IMR-90 (cell line): ENCODE measurements at regions not wholly inside any gene's neighbourhood (a gene's known extent, or its start where the extent isn't known, plus 50 kb on each side); places are given as distances from the start of the nearest gene placed in this dataset.

Experiments
- ATAC-seq: fragments of 200-7000 bp; cut with Tn5 transposase; 2 replicates; pipeline ENCODE4 v1.9.1; 2020; ENCODE audit warnings: low read depth, mild to moderate bottlenecking, moderate library complexity
- BruUV-seq: library from RNA; stranded (reverse); fragments of 400-500 nt; replicated peaks from 2 replicates; lab custom pipeline; 2021; lab: Mats Ljungman, UMichigan
- CTCF ChIA-PET: fragments of 300-600 bp; formaldehyde crosslinking; extraction: SDS; loops from one replicate; lab custom pipeline; 2021; ENCODE audit warnings: antibody characterized with exemption; lab: Yijun Ruan, JAX
- POLR2A ChIA-PET: fragments of 300-600 bp; sonication (Branson Sonifier 250); formaldehyde crosslinking; loops from one replicate; lab custom pipeline; 2022; ENCODE audit warnings: antibody characterized with exemption; ENCODE audit not compliant: unreplicated experiment; lab: Charles Lee
- DNase-seq: peaks from one replicate; pipeline ENCODE4 v3.0.0; 2013
- H2AFZ ChIP-seq: replicated peaks from 2 replicates; pipeline ENCODE3; 2013; ENCODE audit warnings: low read length, mild to moderate bottlenecking; ENCODE audit not compliant: poor library complexity
- H2AK5ac ChIP-seq: 2 replicates; pipeline ENCODE4 v1.6.1; 2013; ENCODE audit warnings: low read depth, low read length, inconsistent platforms
- H2AK9ac ChIP-seq: replicated peaks from 2 replicates; pipeline ENCODE3; 2013; ENCODE audit warnings: mild to moderate bottlenecking, low read depth, low read length, moderate library complexity; ENCODE audit not compliant: poor library complexity
- H2BK120ac ChIP-seq: 2 replicates; pipeline ENCODE4 v1.6.1; 2013; ENCODE audit warnings: low read depth, low read length, inconsistent platforms
- H2BK15ac ChIP-seq: 3 replicates; pipeline ENCODE4 v1.6.1; 2013; ENCODE audit warnings: low read depth, low read length, inconsistent platforms
- H2BK20ac ChIP-seq: 2 replicates; pipeline ENCODE4 v1.6.1; 2013; ENCODE audit warnings: low read depth, mild to moderate bottlenecking, inconsistent platforms, low read length, moderate library complexity
- H2BK5ac ChIP-seq: 2 replicates; pipeline ENCODE4 v1.6.1; 2013; ENCODE audit warnings: mild to moderate bottlenecking, low read depth, low read length, inconsistent platforms; ENCODE audit not compliant: poor library complexity, severe bottlenecking
- H3K14ac ChIP-seq: replicated peaks from 2 replicates; pipeline ENCODE4 v1.6.1; 2013; ENCODE audit warnings: low read depth, low read length, inconsistent platforms
- H3K18ac ChIP-seq: 2 replicates; pipeline ENCODE4 v1.6.1; 2013; ENCODE audit warnings: low read depth, low read length, control low read depth
- H3K23ac ChIP-seq: 2 replicates; pipeline ENCODE4 v1.6.1; 2013; ENCODE audit warnings: low read depth, low read length, inconsistent platforms
- H3K27ac ChIP-seq: 2 replicates; pipeline ENCODE4 v1.5.1; 2013; ENCODE audit warnings: mild to moderate bottlenecking, control low read depth, low read length; ENCODE audit not compliant: insufficient read depth
- H3K27me3 ChIP-seq: 2 replicates; pipeline ENCODE4 v1.6.1; 2013; ENCODE audit warnings: low read length; ENCODE audit not compliant: control insufficient read depth, insufficient read depth
- H3K36me3 ChIP-seq: 2 replicates; pipeline ENCODE4 v1.6.1; 2013; ENCODE audit warnings: low read length, mixed read lengths; ENCODE audit not compliant: control insufficient read depth, insufficient read depth
- H3K4ac ChIP-seq: 2 replicates; pipeline ENCODE4 v1.6.1; 2013; ENCODE audit warnings: low read depth, low read length, inconsistent platforms
- H3K4me1 ChIP-seq: 2 replicates; pipeline ENCODE4 v1.6.1; 2013; ENCODE audit warnings: low read length, mixed read lengths; ENCODE audit not compliant: control insufficient read depth, insufficient read depth
- H3K4me2 ChIP-seq: 2 replicates; pipeline ENCODE4 v1.6.1; 2013; ENCODE audit warnings: low read depth, mild to moderate bottlenecking, control low read depth, low read length, moderate library complexity
- H3K4me3 ChIP-seq: 2 replicates; pipeline ENCODE4 v1.5.1; 2013; ENCODE audit warnings: low read depth, mild to moderate bottlenecking, control low read depth, low read length, moderate library complexity; ENCODE audit not compliant: insufficient read depth
- H3K56ac ChIP-seq: 2 replicates; pipeline ENCODE4 v1.6.1; 2013; ENCODE audit warnings: low read length, inconsistent platforms; ENCODE audit not compliant: insufficient read depth; ENCODE audit errors: extremely low read depth
- H3K79me1 ChIP-seq, 2 experiments: 2 replicates each; pipeline ENCODE4 v1.6.1; 2013; ENCODE audit warnings: low read length in 2 of 2, inconsistent platforms in 1 of 2, low read depth in 1 of 2
- H3K9ac ChIP-seq: 2 replicates; pipeline ENCODE4 v1.6.1; 2013; ENCODE audit warnings: low read depth, low read length, control low read depth
- H3K9me1 ChIP-seq: 2 replicates; pipeline ENCODE4 v1.6.1; 2013; ENCODE audit warnings: low read length, inconsistent platforms; ENCODE audit not compliant: insufficient read depth
- H3K9me3 ChIP-seq: 2 replicates; pipeline ENCODE4 v1.6.1; 2013; ENCODE audit warnings: low read length; ENCODE audit not compliant: control insufficient read depth, insufficient read depth
- H4K20me1 ChIP-seq: 2 replicates; pipeline ENCODE4 v1.6.1; 2013; ENCODE audit warnings: low read length, inconsistent platforms; ENCODE audit not compliant: insufficient read depth
- H4K5ac ChIP-seq: 2 replicates; pipeline ENCODE4 v1.6.1; 2013; ENCODE audit warnings: mild to moderate bottlenecking, low read depth, low read length, control low read depth
- H4K8ac ChIP-seq, 2 experiments: 2 replicates each; pipeline ENCODE4 v1.6.1; 2013; ENCODE audit warnings: low read depth in 2 of 2, low read length in 2 of 2, control low read depth in 1 of 2, inconsistent platforms in 1 of 2
- H4K91ac ChIP-seq: 2 replicates; pipeline ENCODE4 v1.6.1; 2013; ENCODE audit warnings: low read depth, low read length, inconsistent platforms; ENCODE audit not compliant: insufficient read depth
- FOS ChIP-seq: fragments of 150-350 bp; IDR thresholded peaks from 2 replicates; pipeline ENCODE4 v1.6.1; 2016; ENCODE audit warnings: low read depth, low read length
- MXI1 ChIP-seq: IDR thresholded peaks from 2 replicates; pipeline ENCODE4 v1.6.1; 2012; ENCODE audit warnings: low read depth, mild to moderate bottlenecking, low read length, moderate library complexity, borderline replicate concordance
- WGBS, 2 experiments: methylation state at CpG; one replicate each; pipeline versions ENCODE4 v1.1.5 to v1.1.7; 2013; ENCODE audit warnings: missing lambda C conversion rate in 2 of 2; ENCODE audit not compliant: insufficient read length in 1 of 2; ENCODE audit errors: extremely low coverage in 2 of 2; 5-methylcytosine and 5-hydroxymethylcytosine counted together
- dilution Hi-C: fragments of 300-500 bp; cut with HindIII; formaldehyde crosslinking; loops from one replicate; pipeline ENCODE4 v1.14.3; 2018; ENCODE audit warnings: low sequenced_read_pairs; ENCODE audit not compliant: unreplicated experiment
- in situ Hi-C: fragments of 300-500 bp; cut with MboI; formaldehyde crosslinking; loops from 3 replicates; pipeline ENCODE4 v1.14.3; 2019; ENCODE audit warnings: low sequenced_read_pairs, inconsistent platforms, mixed read lengths
- intact Hi-C: fragments of 100-400 bp; cut with micrococcal nuclease; formaldehyde crosslinking; loops from 2 replicates; pipeline ENCODE4 v1.10.0; 2022

GRCh38 chr3:65030014-65030627 lies 342.3 kb upstream of the ADAMTS9 start:
- Histone ChIP-seq H3K23ac (no peak overlapping the region), H3K27me3 (peaks cover 1% of the 10 kb centered on the region; the same call in 1 of the 2 replicates), H3K27ac (no peak overlapping the region), H3K4me1 (peaks cover 2% of the 10 kb centered on the region; the same call in 1 of the 2 replicates), H3K9ac (no peak overlapping the region), H3K18ac (no peak overlapping the region), H2AFZ (no peak overlapping the region), H3K4me3 (no peak overlapping the region), H2BK5ac (no peak overlapping the region), H3K4ac (no peak overlapping the region), H3K4me2 (no peak overlapping the region), H4K5ac (no peak overlapping the region), H2BK120ac (no peak overlapping the region), H3K36me3 (no peaks in the 10 kb centered on the region), H2AK5ac (no peak overlapping the region), H4K8ac (no peak overlapping the region), H3K14ac (no peak overlapping the region), H3K56ac (no peak overlapping the region), H4K91ac (no peak overlapping the region), H2BK15ac (no peak overlapping the region), H3K79me1 (no peaks in the 10 kb centered on the region), H2AK9ac (no peak overlapping the region), H3K9me3 (0 out of 2 replicates have a peak, but pooled peaks cover 1% of the 10 kb centered on the region), H4K20me1 (no peaks in the 10 kb centered on the region), H3K9me1 (peaks cover 3% of the 10 kb centered on the region; the same call in 1 of the 2 replicates), H2BK20ac (no peak overlapping the region)
- dilution Hi-C loops = no loop called here
- no TSS peak for BruUV-seq
- ChIA-PET POLR2A (interaction anchor here (0.6 kb wide), 1 partner anchor 368 kb away, joined by 3 read pairs; no protein-coding TSS in a partner anchor), CTCF (no interaction called here)
- intact Hi-C loops = no loop called here
- ATAC-seq = no peak
- TF ChIP-seq MXI1 = no peak
- no peak for TF ChIP-seq FOS
- in situ Hi-C loops = no loop called here
- WGBS, 2 experiments = 83% methylated on average over 2 of the region's 4 CpGs; no CpG with 5 or more reads in 1 of the 2 experiments
- no peak for DNase-seq
